HG03108 (cell line): ENCODE measurements at regions not wholly inside any gene's neighbourhood (a gene's known extent, or its start where the extent isn't known, plus 50 kb on each side); places are given as distances from the start of the nearest gene placed in this dataset.

ENCODE experiments used
- ATAC-seq: cut with Tn5 transposase; IDR thresholded peaks from one replicate; pipeline ENCODE4 v1.9.1; 2021; ENCODE audit warnings: moderate library complexity; ENCODE audit not compliant: unreplicated experiment

DNA sequence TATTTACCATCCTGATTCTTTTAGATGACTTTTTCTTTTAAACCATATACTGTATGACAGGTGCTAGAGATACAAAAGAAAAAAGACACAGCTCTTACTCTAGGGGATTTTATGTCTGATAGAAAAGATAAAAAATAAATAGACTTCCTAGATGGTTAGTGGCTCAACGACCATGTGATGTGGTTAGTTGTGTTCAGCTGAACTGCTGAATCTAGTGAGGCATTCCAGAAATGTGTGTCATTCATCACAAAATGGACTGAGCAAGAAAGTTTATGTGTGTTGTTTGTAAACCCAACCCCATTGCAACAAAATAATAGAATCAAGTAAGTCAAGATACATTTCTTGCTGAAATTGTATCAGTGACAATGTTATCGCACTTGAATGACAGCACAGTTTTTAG lies 205.8 kb upstream of the LYPLAL1 start:
- no peak for ATAC-seq

DNA sequence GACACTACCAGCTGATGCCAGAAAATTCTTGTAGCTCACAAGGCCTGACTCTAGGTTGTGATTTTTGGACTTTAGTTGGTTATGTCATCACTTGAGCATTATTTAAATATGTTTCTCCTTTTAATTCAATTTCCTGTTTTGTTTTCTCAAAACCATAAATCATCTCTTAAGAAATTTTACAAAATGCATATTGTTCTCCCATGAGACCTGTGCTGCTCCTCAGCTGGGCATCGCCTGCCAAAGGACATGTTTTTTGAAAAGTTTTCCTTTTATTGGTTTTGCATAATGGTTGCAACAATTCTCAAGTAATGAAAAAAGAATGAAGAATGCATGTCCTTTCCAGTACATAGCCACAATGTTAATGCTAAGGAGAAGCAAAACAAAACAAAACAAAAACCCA lies 204.7 kb upstream of the LYPLAL1 start:
- no peak for ATAC-seq

DNA sequence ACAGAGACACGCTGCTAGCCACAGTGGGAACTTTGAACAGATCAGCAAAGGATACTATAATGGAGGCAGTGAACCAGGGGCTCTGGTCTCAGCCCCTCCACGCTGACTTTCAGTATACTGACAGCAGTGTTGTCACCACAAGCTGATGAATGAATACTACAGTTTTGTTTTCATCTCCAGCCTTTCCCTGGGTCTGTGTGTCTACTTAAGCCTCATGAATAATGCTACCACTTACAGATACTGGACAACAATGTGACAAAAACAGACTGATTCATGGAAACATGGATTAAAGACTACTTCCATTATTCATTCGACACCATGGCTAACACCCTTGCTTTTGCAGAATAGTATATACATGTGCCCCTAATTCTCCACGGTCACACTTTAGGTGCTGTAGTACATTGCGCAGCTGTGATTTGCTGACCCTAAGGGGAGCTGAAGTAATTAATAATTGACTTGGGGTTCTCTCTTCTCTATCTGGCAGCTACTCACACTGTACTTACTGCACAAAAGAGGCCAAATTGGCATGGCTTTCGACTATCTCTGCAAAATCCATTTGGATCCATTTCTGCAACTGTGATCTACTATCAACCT lies 203.2 kb upstream of the LYPLAL1 start:
- ATAC-seq = no peak

DNA sequence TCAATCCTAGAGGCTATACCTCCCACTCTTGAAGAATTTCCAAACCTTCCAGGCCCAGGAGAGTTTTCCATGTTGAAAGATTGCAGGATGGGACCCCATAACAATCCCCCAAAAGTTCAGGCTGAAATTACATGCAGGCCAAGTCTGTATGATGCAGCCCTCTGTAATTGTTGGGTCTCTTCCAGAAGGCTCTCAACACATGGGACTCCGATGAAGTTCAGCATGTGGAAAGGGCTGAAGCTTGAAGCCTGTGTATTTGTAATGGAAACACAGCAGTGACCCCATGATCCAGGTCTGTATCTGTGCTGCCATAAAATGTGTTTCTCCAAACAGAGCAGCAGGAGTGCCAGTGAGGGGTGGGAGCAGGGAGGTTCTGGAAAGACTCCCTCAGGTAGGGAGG lies 202.5 kb upstream of the LYPLAL1 start:
- no peak for ATAC-seq

DNA sequence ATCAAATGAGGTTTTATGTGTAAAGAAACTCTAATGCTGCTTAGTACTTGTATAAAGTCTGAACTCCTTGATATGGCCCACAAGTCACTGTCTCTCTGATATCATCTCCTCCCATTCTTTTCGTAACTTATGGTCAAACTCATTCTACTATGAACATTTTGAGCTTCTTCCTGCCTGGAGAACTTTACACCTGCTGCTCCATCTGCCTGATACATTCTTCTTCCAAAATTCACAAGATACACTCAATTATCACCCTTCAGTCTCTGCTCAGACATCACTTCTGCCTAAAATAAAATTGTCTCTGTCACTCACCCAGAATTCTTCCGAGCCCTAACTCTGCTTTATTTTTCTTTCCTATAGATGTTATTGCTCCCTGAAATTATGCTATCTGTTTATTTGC lies 192.8 kb upstream of the LYPLAL1 start:
- no peak for ATAC-seq

DNA sequence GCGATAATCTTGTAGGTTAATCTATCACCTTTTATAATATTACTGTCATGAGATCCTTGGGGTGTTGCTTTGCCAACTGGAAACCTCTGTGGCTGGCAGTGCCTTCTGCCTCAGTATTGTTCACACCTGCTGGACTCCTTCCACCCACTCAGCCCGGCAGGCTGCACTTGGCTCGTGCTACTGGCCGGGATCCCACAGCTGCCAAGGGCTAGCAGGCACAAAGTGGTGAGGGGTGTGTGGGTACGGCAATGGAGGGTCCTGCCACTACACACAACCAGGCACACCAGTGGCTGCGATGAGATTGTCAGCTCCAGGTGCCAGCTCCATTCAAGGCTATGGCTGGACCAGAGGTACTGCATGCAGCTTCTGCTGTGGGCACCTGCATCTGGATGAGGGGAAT lies 191.2 kb upstream of the LYPLAL1 start:
- no peak for ATAC-seq

DNA sequence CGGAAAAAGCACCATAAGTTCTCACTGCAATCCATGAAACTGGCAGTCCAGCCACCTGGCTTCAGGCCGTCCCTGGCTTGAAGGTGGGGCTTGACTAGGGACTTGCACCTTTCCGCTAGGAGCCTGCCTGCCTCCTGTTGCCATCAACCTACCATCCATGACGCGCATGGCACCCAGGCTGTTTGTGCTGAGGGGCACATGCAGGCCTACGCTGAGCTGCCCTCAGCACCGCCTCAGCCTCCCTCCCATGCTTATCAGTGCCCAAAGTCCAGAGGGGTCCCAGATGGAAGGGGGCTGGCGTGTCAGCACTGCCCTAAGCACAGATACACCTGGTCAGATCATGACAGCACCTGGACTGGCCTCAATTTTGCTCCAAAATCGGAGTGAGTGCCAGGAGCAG lies 190.2 kb upstream of the LYPLAL1 start:
- ATAC-seq = no peak

DNA sequence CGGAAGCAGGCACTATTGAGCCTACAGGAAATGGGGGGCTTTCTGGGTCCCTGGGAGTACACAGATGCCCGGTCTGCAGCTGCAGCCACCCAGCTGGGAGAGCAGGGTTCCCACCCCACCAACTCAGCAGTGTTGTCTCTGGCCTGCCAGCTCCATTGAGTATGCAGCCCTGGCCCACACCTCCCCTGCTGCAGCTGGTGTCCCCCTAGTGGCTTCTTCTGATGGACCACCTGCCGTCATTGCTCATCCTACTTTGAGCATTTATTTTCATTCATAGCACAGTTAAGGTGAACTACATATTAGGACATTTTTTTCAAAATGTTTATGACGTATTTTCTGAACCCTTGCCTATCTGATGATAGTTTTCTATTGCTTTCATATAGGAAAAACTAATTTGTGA lies 189.8 kb upstream of the LYPLAL1 start:
- ATAC-seq = no peak

DNA sequence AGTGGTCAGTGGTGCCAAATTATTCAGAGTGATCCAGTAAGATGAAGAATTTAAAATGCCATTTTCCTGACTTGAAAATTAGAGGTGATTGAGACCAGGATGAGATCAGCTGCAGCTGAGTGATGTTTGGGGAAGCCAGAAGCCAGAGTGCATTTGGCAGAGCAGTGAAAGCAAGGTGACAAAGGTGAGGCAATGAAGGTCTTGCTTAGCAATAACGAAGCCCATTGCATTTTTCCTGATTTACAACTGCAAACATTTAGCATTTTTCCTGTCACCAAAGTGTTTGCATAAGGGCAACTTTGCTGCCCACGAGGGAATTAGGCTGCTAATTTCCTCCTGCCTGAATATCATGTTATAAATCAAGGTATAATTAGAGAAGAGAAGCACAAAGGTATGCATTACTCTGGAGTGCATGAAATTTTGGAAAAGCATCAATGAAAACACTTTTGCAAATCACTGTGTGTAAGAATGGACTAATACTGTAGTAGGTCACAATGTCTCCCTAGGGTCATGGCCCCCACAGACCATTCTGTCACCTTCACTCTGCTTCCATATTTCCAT lies 188.2 kb upstream of the LYPLAL1 start:
- ATAC-seq = no peak

DNA sequence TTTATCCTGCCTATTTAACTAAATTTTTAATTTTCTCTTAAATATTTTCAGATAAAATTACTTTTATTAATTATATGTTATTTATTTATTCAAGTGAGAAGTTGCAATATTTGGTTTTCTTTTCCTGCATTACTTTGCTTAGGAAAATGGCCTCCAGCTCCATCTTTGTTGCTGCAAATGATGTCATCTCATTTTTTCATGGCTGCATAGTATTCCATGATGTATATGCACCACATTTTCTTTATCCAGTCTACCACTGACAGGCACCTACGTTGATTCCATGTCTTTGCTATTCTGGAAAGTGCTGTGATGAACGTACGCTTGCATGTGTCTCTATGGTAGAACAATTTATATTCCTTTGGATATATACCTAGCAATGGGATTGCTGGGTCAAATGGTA lies 186.9 kb upstream of the LYPLAL1 start:
- no peak for ATAC-seq

DNA sequence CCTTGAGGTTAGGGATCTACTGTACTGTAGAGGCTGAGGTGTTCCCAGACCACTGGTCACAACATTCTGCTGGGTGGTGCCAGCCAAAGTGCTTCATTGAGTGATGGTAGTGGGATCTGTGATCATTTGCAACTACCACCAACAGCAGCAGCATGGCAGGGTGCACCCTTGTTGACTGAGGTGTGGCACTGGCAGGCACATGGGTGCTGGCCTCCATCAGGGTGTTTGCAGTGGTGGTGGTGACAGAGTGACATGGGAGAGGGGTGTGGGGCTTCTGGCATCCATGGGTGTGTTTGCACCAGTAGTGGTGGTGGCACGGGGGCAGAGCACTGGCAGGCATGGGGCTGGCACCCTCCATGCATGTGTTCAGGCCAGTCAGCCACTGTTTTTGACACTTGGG lies 183.7 kb upstream of the LYPLAL1 start:
- ATAC-seq = no peak

DNA sequence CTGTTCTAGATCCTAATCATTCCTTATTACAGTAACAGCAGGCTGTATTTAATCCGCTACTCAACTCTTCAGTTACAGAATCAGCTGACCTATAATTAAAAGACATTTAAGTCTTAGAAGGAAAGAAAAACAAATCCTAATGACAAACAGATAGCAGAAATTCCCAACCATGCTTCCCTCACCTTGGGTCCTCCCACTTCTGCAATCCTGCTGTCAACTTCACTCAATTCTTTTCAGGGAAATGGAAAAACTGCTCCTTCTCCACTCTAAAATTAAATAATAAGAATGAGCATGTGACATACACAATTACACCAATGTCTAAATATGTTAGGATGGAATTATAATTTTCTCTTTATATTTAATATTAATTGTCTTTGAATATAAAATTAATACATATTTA lies 182.6 kb upstream of the LYPLAL1 start:
- no peak for ATAC-seq

DNA sequence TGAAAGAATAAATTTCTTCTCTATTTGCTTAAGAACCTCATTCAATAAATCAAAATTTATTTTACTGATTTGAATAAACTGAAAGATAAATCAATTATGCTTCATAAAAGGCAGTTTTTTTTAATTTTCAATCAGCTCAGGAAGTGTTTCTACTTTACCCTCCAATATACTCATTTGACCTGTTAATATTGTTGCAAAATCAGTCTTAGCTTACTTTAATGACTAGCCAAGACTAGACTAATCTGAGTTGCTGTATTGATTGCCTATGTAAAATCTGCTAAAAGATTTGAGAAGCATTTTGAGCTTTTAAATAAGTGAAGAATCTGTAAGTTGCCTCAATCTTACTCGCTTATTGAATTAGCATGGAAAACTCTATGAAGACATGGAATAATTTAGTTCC lies 179.1 kb upstream of the LYPLAL1 start:
- no peak for ATAC-seq

DNA sequence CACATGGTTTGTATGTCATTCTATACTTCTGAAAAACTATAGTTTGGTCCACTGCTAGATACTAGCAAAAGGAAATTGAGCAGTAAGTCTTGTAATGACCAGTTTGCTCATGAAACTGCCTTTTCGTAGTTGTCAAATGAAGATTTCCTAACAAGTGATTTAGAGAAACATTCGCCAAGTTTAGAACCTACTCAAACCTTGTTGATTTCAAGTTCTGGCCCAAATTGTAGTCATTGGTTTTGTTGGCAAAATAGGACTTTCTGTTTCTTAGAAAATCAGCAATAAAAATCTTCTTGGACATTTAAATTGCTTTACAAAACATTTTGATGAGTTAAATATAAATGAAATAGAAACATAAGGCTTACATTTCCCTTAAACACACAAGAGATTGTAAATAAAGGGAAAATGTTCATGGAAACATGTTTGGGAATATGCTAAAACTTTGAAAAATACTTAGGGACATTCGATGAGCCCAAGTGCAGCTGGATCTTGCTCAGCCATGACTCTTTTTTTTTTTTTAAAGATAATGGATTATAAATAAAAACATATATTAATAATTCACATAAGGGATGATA lies 178.5 kb upstream of the LYPLAL1 start:
- ATAC-seq = no peak

DNA sequence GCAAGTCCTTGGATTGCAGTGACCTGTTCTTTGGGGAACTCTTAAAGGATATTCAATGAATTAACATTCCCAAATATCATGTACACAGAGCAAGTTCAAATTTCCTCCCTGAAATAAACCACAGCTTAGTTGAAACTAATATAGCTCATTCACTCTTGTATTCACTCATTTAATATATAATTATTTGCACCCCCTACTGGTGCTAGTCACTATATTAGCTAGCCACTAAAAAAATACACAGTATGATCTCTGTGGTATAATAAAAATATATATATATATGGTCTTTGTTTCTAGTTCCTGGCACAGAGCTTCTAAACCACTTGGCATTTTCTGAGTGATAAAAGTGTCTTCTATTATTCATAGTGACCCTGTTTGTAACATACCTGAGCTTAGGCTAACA lies 177.3 kb upstream of the LYPLAL1 start:
- ATAC-seq = no peak

DNA sequence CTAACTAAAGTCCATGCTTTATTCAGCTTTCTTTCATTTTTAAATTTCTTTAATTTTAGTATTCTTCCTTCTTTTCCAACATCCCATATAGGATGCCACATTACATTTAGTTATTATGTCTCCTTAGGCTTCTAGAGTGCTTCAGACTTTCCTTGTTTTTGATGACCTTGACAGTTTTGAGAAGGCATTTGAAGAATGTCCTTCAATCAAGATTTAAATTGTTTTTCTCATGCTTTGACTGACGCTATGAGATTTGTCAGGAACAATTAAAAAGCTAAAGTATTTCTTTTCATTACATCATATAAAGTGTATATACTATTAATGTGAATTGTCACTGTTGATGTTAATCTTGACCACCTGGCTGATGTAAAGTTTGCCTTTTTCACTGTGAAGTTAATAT lies 173.7 kb upstream of the LYPLAL1 start:
- ATAC-seq = no peak

DNA sequence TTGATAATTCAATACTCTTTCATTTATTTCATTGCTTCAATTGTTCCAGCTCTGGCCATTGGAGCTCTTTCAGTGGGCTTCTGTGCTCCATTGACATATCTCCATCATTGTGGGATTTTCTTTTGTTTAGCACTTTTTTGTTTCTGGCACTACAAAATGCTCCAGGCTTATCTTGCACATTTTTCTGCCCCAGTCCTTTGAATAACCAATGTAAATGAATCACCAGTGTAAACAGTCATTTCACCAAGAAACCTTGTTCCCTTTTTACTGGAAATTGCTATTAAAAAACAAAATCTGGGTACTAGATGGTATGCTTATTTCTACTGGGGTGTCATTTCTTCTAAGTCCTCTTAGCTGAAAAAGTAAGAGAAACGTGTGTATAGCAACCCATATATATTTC lies 173.0 kb upstream of the LYPLAL1 start:
- ATAC-seq = no peak

DNA sequence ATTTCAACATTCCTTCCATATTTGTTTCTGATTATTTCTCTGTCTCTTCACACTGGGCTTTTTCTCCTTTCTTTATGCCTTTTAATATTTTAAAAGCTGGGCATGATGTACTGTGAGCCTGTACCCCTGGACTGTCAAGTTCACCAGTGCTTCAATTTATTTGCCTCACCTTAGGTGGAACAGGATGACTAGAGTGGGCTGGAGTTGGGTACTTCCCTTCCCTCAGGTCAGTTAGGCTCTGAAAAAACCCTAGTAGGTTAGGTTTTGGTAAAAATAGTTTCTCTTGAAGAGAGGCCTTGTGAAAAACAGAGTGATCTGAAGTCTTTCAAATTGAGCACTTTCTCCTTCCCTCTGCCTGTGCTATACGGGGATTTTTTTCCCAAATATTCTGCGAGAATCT lies 163.0 kb upstream of the LYPLAL1 start:
- ATAC-seq = no peak

DNA sequence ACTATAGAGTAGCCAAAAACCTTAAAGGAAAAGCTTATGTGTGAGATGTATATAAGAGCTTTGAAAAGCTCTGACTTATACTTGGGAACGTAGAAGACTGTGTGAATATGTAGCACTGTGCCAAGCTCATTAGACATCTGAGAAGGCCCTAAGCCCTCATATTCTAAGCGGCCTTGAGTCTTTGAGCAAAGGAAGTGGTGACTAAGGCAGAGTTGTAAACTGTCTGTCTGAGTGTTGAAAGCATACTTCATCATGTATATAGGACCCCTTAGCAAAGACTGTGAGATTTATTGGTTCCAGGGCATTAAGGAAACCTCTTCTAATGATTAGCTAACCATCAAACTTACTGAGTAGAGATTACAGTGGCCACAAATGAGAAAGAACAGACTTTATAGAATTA lies 153.3 kb upstream of the LYPLAL1 start:
- no peak for ATAC-seq

DNA sequence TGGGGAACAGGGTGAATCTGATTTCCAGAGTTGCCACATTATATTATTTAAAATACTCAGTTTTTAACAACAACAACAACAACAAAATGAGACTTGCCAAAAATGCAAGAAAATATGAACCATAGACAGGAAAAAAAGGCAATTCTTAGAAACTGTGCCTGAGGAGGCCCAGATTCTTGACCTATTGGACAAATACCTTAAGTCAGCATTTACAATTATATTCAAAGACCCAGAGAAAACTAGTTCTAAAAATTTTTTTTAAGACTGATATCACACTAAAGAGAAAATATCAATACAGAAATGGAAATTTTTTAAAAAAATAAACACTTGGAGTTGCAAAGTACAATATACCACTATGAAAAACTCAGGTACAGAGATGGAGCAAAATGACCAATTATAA lies 152.8 kb upstream of the LYPLAL1 start:
- no peak for ATAC-seq

DNA sequence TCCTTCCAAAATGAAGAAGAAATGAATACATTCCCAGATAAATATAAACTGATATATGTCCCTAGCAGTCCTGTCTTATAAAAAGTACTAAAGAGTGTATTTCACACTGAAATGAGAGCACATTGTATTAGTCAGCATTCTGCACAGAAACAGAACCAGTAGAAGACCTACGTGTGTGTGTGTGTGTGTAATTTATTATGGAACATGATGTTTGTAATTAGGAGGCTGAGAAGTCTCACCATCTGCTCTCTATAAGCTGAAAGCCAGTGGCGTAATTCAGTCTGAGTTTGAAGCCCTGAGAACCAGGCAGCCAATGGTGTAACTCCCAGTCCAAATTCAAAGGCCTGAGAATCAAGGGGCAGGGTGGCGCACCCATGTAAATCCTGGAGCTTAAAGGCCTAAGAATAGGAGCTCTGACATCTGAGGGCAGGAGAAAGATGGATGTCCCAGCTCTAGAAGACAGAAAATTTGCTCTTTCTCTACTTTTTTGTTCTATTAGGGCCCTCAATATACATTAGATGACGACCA lies 146.5 kb upstream of the LYPLAL1 start:
- ATAC-seq = no peak

DNA sequence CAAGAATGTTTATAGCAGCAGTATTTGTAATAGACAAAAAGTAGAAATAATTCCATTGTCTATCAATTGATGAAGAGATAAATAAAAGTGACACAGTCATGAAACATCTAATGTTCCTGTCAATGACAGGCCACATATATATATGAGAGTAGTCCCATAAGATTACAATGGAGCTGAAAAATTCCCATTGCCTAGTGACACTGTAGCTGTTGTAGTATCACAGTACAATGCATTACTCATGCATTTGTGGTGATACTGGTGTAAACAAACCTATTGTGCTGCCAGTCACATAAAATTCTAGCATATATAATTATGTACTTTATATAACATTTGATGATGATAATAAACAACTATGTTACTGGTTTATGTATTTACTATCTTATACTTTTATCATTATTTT lies 141.9 kb upstream of the LYPLAL1 start:
- no peak for ATAC-seq

DNA sequence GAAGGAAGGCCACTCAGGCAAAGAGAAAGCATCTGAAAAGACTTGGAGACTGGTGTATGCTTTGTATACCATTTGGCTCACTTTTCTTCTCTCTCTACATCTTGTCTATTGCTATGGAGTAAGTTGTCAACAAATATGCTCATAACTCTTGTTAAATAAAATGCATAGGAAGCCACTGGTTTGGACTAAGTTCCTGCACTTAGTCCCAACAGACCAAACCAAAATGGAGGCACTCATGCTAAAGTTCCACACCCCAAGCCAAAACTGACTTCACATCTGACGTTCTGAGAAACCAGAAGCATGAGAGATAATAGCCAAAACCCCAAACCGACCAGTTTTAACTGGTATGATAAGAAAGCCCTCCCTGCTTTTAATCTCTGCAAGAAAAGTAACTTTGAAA lies 135.3 kb upstream of the LYPLAL1 start:
- ATAC-seq = no peak
